Activated CD4-positive, alpha-beta T cell treated with anti-CD3 and anti-CD28 coated beads for 1 hour (primary cell): ENCODE measurements at regions not wholly inside any gene's neighbourhood (a gene's known extent, or its start where the extent isn't known, plus 50 kb on each side); places are given as distances from the start of the nearest gene placed in this dataset.

Experiments
- DNase-seq: peaks from one replicate; pipeline ENCODE4 v3.0.0-alpha.2; 2020

- no peak for DNase-seq
Measured at GRCh38 chr3:116849261-116849688, 139.7 kb downstream of the TUSC7 start.

DNA sequence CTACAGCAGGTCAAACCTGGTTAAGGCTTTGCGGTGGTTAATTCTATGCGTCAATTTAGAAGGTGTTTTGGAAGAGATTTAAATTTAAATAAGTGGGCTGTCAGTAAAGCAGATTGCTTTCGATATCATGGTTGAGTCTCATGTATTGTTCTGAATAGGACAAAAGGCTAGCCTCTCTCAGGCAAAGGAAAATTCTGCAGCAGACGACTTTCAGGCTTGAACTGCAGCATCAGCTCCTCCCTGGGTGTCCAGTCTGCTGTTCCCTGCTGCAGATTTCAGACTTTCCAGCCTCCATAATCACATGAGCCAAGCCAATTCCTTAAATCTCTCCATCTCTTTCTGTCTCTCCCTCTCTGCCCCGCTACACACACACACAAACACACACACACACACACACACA is 143.2 kb downstream of the TUSC7 start:
- DNase-seq, result no peak

DNA sequence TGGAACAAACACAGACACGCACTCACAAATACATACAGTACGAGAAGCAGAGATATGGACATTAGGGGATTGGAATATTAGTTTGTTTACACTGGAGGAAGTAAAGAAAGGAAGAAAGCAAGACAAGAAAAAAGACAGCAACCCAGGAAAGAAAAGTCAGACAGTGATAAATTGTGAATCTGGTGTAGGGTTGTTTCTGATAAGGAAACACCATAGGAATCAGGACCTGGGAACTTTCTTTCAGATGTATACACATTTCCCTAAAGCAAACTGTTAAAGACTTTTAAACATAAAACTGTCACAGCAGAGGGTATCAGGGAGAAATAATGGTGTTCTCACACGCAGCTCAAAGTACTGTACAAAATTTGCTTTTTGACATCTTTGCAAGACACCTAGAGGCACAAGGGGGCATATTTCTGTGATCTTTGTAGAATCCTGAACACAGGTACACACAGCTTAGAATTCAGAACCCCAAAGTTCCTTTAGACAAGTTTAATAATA is 153.7 kb downstream of the TUSC7 start:
- DNase-seq, result no peak

DNA sequence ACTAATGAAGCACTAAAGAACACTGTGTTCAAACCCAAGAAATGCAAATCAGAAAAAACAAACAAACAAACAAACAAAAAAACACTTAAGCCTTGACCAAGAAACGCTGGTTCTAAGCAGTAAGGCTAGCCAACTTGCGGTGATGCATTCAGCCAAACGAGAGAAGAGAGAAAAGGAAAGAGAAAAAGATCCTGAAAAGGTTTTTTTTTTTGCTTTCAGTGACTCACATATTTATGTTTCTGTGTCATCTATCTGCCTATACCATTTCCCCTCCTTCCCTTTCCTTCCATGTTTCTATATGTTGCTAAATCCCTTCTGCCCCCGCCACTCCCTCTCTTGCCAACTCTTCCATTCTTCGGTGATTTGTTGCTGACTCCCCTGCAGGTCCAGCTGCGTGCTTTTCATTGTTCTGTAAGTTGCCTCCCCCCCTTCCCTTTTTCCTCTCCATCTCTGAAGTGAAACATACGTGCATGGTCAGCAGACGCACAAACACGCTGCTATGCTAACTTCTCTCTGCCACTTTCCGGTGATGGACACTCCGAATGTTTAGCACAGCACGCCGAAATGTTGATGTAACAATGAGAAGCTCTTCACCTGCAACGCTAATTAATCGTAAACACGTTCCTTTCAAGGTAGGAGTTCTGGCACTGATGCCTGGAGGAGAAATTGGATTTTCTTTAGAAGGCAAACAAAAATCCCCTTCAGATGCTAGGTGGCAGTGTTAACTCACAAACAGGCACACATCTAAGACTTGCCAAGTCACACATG is 154.4 kb downstream of the TUSC7 start:
- DNase-seq, result no peak

DNA sequence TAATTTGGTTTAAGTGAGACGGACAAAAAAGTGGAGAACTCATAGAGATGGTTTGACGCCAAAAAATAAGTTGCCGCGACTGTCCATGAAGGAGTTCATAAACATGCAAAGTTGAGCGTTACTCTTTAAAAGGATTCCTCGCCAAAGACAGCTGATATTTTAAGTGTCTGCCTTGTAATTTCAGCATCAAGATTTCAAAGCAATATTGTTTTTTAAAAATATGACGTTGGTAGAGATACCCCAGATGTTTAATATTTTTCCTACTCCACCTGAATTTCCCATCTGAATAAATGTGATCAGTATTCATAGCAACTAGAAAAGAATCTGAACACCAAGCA is 155.0 kb downstream of the TUSC7 start:
- no peak for DNase-seq

GRCh38 chr3:116870379-116870778 is 160.8 kb downstream of the TUSC7 start:
- DNase-seq, result no peak

- DNase-seq, result no peak
Measured at GRCh38 chr3:116871905-116872304, 162.3 kb downstream of the TUSC7 start.

GRCh38 chr3:116872688-116873087 is 163.1 kb downstream of the TUSC7 start:
- no peak for DNase-seq

DNA sequence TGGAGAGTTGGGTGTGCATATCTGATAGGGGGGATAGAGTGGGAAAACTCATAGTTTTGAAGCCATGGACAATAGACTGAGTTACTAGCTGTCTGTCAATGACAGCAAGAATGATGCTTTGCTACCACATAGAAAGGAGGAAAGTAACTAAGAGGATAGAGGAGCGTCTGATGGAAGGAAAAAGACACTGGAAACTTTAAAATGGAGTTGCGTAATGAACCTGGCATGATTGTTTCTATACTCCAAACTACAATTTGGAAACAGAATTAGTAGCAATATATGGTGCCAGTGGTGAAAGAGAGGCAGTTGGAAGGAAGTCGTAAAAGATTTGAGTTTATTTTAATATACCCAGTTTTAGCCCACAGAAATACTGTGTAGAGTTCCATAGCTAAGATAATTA is 163.6 kb downstream of the TUSC7 start:
- no peak for DNase-seq

DNA sequence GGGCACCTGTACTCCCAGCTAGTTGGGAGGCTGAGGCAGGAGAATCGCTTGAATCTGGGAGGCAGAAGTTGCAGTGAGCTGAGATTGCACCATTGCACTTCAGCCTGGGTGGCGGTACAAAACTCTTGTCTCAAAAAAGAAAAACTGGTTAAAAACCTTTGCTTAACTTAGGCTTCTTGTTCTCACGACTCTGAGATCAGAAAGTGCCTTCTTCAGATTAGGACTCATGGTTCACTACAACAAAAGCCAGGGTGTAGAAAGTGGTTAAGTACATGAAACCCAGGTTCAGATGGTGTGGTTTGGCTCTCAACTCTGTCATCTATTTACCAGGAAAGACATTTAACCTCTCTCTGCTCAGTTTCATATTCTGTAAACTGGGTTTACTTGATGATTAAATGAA is 168.4 kb downstream of the TUSC7 start:
- no peak for DNase-seq

- no peak for DNase-seq
Measured at GRCh38 chr3:116886202-116886893, 176.8 kb downstream of the TUSC7 start.

DNA sequence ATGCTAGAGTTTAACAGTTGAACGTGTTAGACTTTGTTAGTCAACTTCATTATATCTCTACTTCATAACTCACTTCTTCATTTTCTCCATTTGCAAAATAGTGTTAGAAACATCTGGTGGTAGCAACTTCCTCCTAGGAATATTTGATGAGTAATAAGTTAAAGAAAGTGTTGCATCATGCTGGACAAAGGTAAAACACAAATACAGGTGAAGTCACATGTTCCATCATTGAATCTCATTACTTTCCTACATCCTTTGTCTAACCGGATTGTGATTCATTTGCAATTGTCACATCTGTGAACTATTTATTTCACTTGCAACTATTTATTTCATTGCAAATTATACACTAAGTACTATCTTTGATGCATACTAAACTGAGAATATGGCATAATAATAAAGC is 186.5 kb downstream of the TUSC7 start:
- DNase-seq, result no peak

GRCh38 chr3:116897382-116897781 is 187.8 kb downstream of the TUSC7 start:
- DNase-seq, result no peak

- no peak for DNase-seq
Measured at GRCh38 chr3:116899253-116899652, 189.7 kb downstream of the TUSC7 start.

- no peak for DNase-seq
Measured at GRCh38 chr3:116905334-116905733, 195.8 kb downstream of the TUSC7 start.

- DNase-seq, result no peak
Measured at GRCh38 chr3:116905794-116906193, 196.2 kb downstream of the TUSC7 start.

DNA sequence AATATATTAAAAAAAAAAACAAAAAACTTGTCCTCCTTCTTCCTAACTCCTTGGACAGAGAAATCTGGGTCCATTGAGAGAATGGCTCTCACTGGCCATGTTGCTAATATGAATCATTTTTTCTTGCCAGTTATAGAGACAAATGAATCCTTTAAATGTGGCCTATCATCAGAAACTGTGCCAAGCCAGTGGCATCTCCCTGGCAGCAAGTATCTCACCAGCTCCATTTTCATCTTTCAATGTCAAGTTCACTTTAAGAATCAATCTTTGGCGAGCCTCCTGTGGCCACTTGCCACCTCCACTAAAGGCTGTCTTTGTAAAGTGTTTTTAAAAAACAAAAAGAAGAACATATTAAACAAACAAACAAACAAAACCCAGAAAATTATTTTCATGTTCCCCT is 202.5 kb downstream of the TUSC7 start:
- DNase-seq, result no peak

GRCh38 chr3:116914004-116914403 is 204.4 kb downstream of the TUSC7 start:
- no peak for DNase-seq

DNA sequence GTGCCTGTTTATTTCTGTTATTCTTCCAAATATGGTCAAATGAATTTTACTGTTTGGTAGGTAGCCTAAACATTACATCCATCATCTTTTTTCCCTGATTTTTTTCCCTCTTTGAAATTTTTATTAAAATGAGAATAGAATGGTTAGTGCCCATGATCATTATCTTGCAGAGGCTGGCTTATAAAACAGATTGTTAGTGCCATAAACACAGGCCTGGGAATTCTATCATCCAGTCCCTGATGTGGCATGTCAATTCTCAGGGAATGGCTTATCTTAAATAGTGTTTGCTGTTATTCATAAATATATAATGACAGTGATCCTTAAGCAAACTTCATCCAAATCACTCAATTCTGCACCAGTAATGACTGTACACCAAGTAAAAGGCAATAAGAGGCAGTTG is 207.3 kb downstream of the TUSC7 start:
- DNase-seq, result no peak

DNA sequence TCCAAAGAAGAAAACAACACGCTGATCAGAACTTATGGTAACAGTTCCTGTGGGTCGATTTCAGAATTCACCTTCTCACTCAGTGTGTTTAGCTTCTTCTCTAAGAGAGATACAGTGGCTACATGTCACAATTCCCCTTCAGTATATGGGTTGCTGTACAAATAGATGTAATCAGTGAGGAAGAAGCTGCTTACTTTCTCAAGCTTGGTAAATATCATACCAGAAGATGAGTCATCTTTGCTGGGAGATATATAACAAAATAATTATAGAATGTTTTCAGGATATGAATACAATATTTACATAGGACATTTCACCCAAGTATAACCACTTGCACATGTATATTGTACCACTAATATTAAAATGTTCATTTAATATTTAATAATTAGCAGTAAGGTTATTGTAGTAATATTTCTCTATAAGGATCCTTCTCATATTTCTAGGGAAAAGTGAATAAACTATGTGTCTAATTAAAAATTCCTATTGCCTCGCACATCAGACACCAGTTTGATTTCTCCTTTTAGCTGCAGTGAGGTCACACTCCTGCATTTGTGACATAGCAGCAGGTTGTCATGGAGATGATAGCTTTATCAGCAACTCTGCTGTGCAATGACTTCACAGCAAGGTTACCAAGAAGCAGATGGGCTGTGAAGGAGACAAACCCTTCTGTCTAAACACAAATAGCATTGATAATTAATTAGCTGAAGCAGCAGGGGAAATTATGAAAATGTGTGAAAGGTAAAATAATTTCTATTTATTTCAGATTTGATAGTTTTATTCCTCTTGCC is 211.4 kb downstream of the TUSC7 start:
- DNase-seq, result no peak

GRCh38 chr3:116927918-116928317 is 218.3 kb downstream of the TUSC7 start:
- no peak for DNase-seq

GRCh38 chr3:116929505-116930222 is 220.1 kb downstream of the TUSC7 start:
- no peak for DNase-seq

- DNase-seq, result no peak
Measured at GRCh38 chr3:116930786-116931185, 221.2 kb downstream of the TUSC7 start.
